ENCODE measurements at regions not wholly inside any gene's neighbourhood (a gene's known extent, or its start where the extent isn't known, plus 50 kb on each side); places are given as distances from the start of the nearest gene placed in this dataset.

GRCh38 chr6:830667-831327 lies 137.9 kb upstream of the EXOC2 start:
- Histone ChIP-seq H4K20me1 (ENCODE audit: insufficient read depth) (no peaks in the 10 kb centered on the region), H3K36me3 (ENCODE audit: low read depth) (no peaks in the 10 kb centered on the region), H2AFZ (no peak overlapping the region), H3K9me3 (ENCODE audit: low read depth) (no peaks in the 10 kb centered on the region), H3K4me3 (no peak overlapping the region), H3K4me2 (ENCODE audit: unreplicated experiment) (no peak overlapping the region), H3K27me3 (replicated peaks; ENCODE audit: insufficient read depth) (no peaks in the 10 kb centered on the region), H3K27ac (no peak overlapping the region), H3K4me1 (ENCODE audit: insufficient read depth) (no peaks in the 10 kb centered on the region), H3K9ac (no peak overlapping the region), H3K9me2 (ENCODE audit: insufficient read depth) (no peaks in the 10 kb centered on the region), H3K79me2 (ENCODE audit: insufficient read depth) (no peaks in the 10 kb centered on the region), H3F3A (ENCODE audit: insufficient read depth) (no peaks in the 10 kb centered on the region)
- no peak for DNase-seq
- TF ChIP-seq EZH2phosphoT487 (IDR thresholded peaks at IDR 0.05; ENCODE audit: insufficient read depth, low read depth) (no peak), EZH2 (IDR thresholded peaks at IDR 0.05; ENCODE audit: insufficient read depth, poor library complexity, severe bottlenecking) (no peak)
- 53 to 54% methylated on average over 6 of the region's 6 CpGs for WGBS, 2 experiments (ENCODE audit: low coverage in 1 of 2, low lambda C conversion rate in 2 of 2, missing lambda C conversion rate in 2 of 2)
- in situ Hi-C loops (cut with MboI), result no loop called here

- H3K36me3 ChIP-seq (ENCODE audit: low read depth), result no peaks in the 10 kb centered on the region
- no peak overlapping the region for H3K4me2 ChIP-seq (ENCODE audit: unreplicated experiment)
- no peaks in the 10 kb centered on the region for H3F3A ChIP-seq (ENCODE audit: insufficient read depth)
- in situ Hi-C loops (cut with MboI), result no loop called here
- H3K9ac ChIP-seq, result no peak overlapping the region
- no peaks in the 10 kb centered on the region for H3K9me3 ChIP-seq (ENCODE audit: low read depth)
- no peaks in the 10 kb centered on the region for H3K9me2 ChIP-seq (ENCODE audit: insufficient read depth)
- no peak overlapping the region for H2AFZ ChIP-seq
- no peak overlapping the region for H3K27ac ChIP-seq
- H3K4me3 ChIP-seq, result no peak overlapping the region
- no peaks in the 10 kb centered on the region for H4K20me1 ChIP-seq (ENCODE audit: insufficient read depth)
- DNase-seq, result no peak
- TF ChIP-seq EZH2 (IDR thresholded peaks at IDR 0.05; ENCODE audit: insufficient read depth, poor library complexity, severe bottlenecking), result no peak
- no peak for TF ChIP-seq EZH2phosphoT487 (IDR thresholded peaks at IDR 0.05; ENCODE audit: insufficient read depth, low read depth)
- 18 to 23% methylated on average over 4 of the region's 4 CpGs for WGBS, 2 experiments (ENCODE audit: low coverage in 1 of 2, low lambda C conversion rate in 2 of 2, missing lambda C conversion rate in 2 of 2)
- H3K27me3 ChIP-seq (replicated peaks; ENCODE audit: insufficient read depth), result no peaks in the 10 kb centered on the region
- H3K4me1 ChIP-seq (ENCODE audit: insufficient read depth), result no peaks in the 10 kb centered on the region
- no peaks in the 10 kb centered on the region for H3K79me2 ChIP-seq (ENCODE audit: insufficient read depth)
Observed at GRCh38 chr6:829656-830055, 136.7 kb upstream of the EXOC2 start.

- Histone ChIP-seq H2AFZ (no peak overlapping the region), H3K9ac (no peak overlapping the region), H3K27me3 (replicated peaks; ENCODE audit: insufficient read depth) (no peaks in the 10 kb centered on the region), H3K9me3 (ENCODE audit: low read depth) (no peaks in the 10 kb centered on the region), H3K9me2 (ENCODE audit: insufficient read depth) (no peaks in the 10 kb centered on the region), H3F3A (ENCODE audit: insufficient read depth) (no peaks in the 10 kb centered on the region), H3K4me1 (ENCODE audit: insufficient read depth) (no peaks in the 10 kb centered on the region), H3K36me3 (ENCODE audit: low read depth) (no peaks in the 10 kb centered on the region), H3K27ac (no peak overlapping the region), H4K20me1 (ENCODE audit: insufficient read depth) (no peaks in the 10 kb centered on the region), H3K4me3 (no peak overlapping the region), H3K4me2 (ENCODE audit: unreplicated experiment) (no peak overlapping the region), H3K79me2 (ENCODE audit: insufficient read depth) (no peaks in the 10 kb centered on the region)
- in situ Hi-C loops (cut with MboI), result no loop called here
- WGBS, 2 experiments (ENCODE audit: low coverage in 1 of 2, low lambda C conversion rate in 2 of 2, missing lambda C conversion rate in 2 of 2), result 76 to 89% methylated on average over 1 of the region's 1 CpG
- TF ChIP-seq EZH2 (IDR thresholded peaks at IDR 0.05; ENCODE audit: insufficient read depth, poor library complexity, severe bottlenecking) (no peak), EZH2phosphoT487 (IDR thresholded peaks at IDR 0.05; ENCODE audit: insufficient read depth, low read depth) (no peak)
- DNase-seq, result no peak
Observed at GRCh38 chr6:827431-827830, 134.5 kb upstream of the EXOC2 start.

GRCh38 chr6:819122-819521 lies 126.2 kb upstream of the EXOC2 start:
- no peak overlapping the region for H3K27ac ChIP-seq
- no peak overlapping the region for H2AFZ ChIP-seq
- no peaks in the 10 kb centered on the region for H3K36me3 ChIP-seq (ENCODE audit: low read depth)
- in situ Hi-C loops (cut with MboI), result no loop called here
- no peaks in the 10 kb centered on the region for H3F3A ChIP-seq (ENCODE audit: insufficient read depth)
- 36 to 38% methylated on average over 5 of the region's 5 CpGs for WGBS, 2 experiments (ENCODE audit: low coverage in 1 of 2, low lambda C conversion rate in 2 of 2, missing lambda C conversion rate in 2 of 2)
- no peaks in the 10 kb centered on the region for H4K20me1 ChIP-seq (ENCODE audit: insufficient read depth)
- H3K79me2 ChIP-seq (ENCODE audit: insufficient read depth), result no peaks in the 10 kb centered on the region
- no peak overlapping the region for H3K9ac ChIP-seq
- H3K9me3 ChIP-seq (ENCODE audit: low read depth), result no peaks in the 10 kb centered on the region
- H3K4me3 ChIP-seq, result no peak overlapping the region
- no peaks in the 10 kb centered on the region for H3K4me1 ChIP-seq (ENCODE audit: insufficient read depth)
- DNase-seq, result no peak
- 0 out of 2 replicates have a peak, but pooled peaks cover 15% of the 10 kb centered on the region for H3K27me3 ChIP-seq (replicated peaks; ENCODE audit: insufficient read depth)
- no peaks in the 10 kb centered on the region for H3K9me2 ChIP-seq (ENCODE audit: insufficient read depth)
- no peak overlapping the region for H3K4me2 ChIP-seq (ENCODE audit: unreplicated experiment)
- TF ChIP-seq EZH2phosphoT487 (IDR thresholded peaks at IDR 0.05; ENCODE audit: insufficient read depth, low read depth) (no peak), EZH2 (IDR thresholded peaks at IDR 0.05; ENCODE audit: insufficient read depth, poor library complexity, severe bottlenecking) (no peak)

Data from GM23248 (cell line).